Left lung (tissue), 4 donors: ENCODE measurements at regions not wholly inside any gene's neighbourhood (a gene's known extent, or its start where the extent isn't known, plus 50 kb on each side); places are given as distances from the start of the nearest gene placed in this dataset.

Experiments used
- ATAC-seq: fragments of 200-7000 bp; cut with Tn5 transposase; one replicate; pipeline ENCODE4 v1.9.1; 2020; ENCODE audit warnings: moderate library complexity
- DNase-seq, 4 donors: peaks; one replicate each; pipeline ENCODE4 v3.0.0-alpha.2; 2013 to 2020
- H3K27ac ChIP-seq, 2 donors: fragments of 200-600 bp; sonication (generic) in 1 of 2; one replicate each; pipeline versions ENCODE4 v1.5.0 to v1.8.0; 2020 to 2021
- H3K27me3 ChIP-seq, 2 donors: fragments of 200-600 bp; sonication (generic) in 1 of 2; one replicate each; pipeline versions ENCODE4 v1.5.0 to v1.8.0; 2020 to 2021
- H3K36me3 ChIP-seq, 2 donors: fragments of 200-600 bp; sonication (generic) in 1 of 2; one replicate each; pipeline versions ENCODE4 v1.5.0 to v1.8.0; 2020 to 2021
- H3K4me1 ChIP-seq, 2 donors: fragments of 200-600 bp; one replicate each; pipeline ENCODE4 v1.8.0; 2021
- H3K4me3 ChIP-seq, 2 donors: fragments of 200-600 bp; sonication (generic) in 1 of 2; one replicate each; pipeline versions ENCODE4 v1.5.0 to v1.8.0; 2020 to 2021; ENCODE audit warnings: mild to moderate bottlenecking in 1 of 2
- H3K9me3 ChIP-seq, 2 donors: fragments of 200-600 bp; sonication (generic) in 1 of 2; one replicate each; pipeline versions ENCODE4 v1.5.0 to v1.8.0; 2020 to 2021
- intact Hi-C, 2 donors: fragments of 100-400 bp; cut with DNase I; formaldehyde crosslinking; loops; one replicate each; pipeline versions ENCODE4 v1.11.2 to v1.14.2; 2022
- TF ChIP-seq, protein P1 (sequence below), 2 donors: fragments of 200-600 bp; sonication (generic) in 1 of 2; IDR thresholded peaks; one replicate each; pipeline versions ENCODE4 v1.5.0 to v1.8.0; 2021; ENCODE audit warnings: antibody characterized with exemption in 2 of 2
- donor health status: DM: no; HTN: yes; CAD: no.
- donor health status: DM: no; HTN: no; CAD: no.

GRCh38 chr12:94026596-94026995, 121.8 kb upstream of the PLXNC1 start:
- H3K4me3 ChIP-seq: no peak overlapping the region
- no peak overlapping the region for H3K27ac ChIP-seq
- H3K9me3 ChIP-seq: peaks cover 0 to 19% of the 10 kb centered on the region in 2 donors
- DNase-seq: no peak
- H3K27me3 ChIP-seq: no peaks in the 10 kb centered on the region
- no peaks in the 10 kb centered on the region for H3K4me1 ChIP-seq
- H3K36me3 ChIP-seq: no peaks in the 10 kb centered on the region
- intact Hi-C loops: no loop called here
- TF ChIP-seq, protein P1, sequence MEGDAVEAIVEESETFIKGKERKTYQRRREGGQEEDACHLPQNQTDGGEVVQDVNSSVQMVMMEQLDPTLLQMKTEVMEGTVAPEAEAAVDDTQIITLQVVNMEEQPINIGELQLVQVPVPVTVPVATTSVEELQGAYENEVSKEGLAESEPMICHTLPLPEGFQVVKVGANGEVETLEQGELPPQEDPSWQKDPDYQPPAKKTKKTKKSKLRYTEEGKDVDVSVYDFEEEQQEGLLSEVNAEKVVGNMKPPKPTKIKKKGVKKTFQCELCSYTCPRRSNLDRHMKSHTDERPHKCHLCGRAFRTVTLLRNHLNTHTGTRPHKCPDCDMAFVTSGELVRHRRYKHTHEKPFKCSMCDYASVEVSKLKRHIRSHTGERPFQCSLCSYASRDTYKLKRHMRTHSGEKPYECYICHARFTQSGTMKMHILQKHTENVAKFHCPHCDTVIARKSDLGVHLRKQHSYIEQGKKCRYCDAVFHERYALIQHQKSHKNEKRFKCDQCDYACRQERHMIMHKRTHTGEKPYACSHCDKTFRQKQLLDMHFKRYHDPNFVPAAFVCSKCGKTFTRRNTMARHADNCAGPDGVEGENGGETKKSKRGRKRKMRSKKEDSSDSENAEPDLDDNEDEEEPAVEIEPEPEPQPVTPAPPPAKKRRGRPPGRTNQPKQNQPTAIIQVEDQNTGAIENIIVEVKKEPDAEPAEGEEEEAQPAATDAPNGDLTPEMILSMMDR (IDR thresholded peaks at IDR 0.05): no peak
- ATAC-seq: no peak

GRCh38 chr12:94027561-94027960, 120.8 kb upstream of the PLXNC1 start:
- intact Hi-C loops: no loop called here
- ATAC-seq (no peak), DNase-seq (no peak)
- peaks cover 0 to 17% of the 10 kb centered on the region in 2 donors for H3K9me3 ChIP-seq
- H3K27ac ChIP-seq: no peak overlapping the region
- no peak overlapping the region for H3K4me3 ChIP-seq
- H3K27me3 ChIP-seq: no peaks in the 10 kb centered on the region
- no peaks in the 10 kb centered on the region for H3K36me3 ChIP-seq
- no peaks in the 10 kb centered on the region for H3K4me1 ChIP-seq
- TF ChIP-seq, protein P1 (IDR thresholded peaks at IDR 0.05): no peak

- no peaks in the 10 kb centered on the region for H3K36me3 ChIP-seq
- no peak for DNase-seq
- H3K4me3 ChIP-seq: no peak overlapping the region
- H3K9me3 ChIP-seq: peaks cover 0 to 5% of the 10 kb centered on the region in 2 donors
- intact Hi-C loops: no loop called here
- ATAC-seq: no peak
- no peaks in the 10 kb centered on the region for H3K27me3 ChIP-seq
- H3K27ac ChIP-seq: no peak overlapping the region
- H3K4me1 ChIP-seq: no peaks in the 10 kb centered on the region
- TF ChIP-seq, protein P1 (IDR thresholded peaks at IDR 0.05): no peak
Measured at GRCh38 chr12:94031763-94032162, 116.6 kb upstream of the PLXNC1 start.

DNA sequence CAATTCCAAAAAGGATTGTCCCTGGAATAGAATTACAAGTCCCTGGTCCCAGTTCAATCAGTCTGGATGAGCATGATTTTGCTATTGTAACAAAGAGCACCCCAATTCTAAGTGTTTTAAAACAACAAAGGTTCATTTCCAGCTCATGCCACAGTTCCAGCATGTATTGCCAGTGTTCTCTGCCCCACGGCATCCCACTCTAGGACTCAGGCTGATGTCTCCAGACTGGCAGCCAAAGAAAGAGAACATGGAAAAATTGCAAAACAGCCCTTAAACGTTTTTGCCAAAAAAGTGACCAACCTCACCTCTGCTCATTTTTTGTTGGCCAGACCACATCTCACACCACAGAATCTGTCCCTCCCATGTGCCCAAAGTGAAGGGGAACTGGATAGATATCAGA, 116.0 kb upstream of the PLXNC1 start:
- Histone ChIP-seq H3K4me3 (no peak overlapping the region), H3K27ac (no peak overlapping the region), H3K36me3 (no peaks in the 10 kb centered on the region), H3K9me3 (peaks cover 0 to 5% of the 10 kb centered on the region in 2 donors), H3K4me1 (no peaks in the 10 kb centered on the region), H3K27me3 (no peaks in the 10 kb centered on the region)
- intact Hi-C loops: no loop called here
- no peak for ATAC-seq
- no peak for DNase-seq
- TF ChIP-seq, protein P1 (IDR thresholded peaks at IDR 0.05): no peak

DNA sequence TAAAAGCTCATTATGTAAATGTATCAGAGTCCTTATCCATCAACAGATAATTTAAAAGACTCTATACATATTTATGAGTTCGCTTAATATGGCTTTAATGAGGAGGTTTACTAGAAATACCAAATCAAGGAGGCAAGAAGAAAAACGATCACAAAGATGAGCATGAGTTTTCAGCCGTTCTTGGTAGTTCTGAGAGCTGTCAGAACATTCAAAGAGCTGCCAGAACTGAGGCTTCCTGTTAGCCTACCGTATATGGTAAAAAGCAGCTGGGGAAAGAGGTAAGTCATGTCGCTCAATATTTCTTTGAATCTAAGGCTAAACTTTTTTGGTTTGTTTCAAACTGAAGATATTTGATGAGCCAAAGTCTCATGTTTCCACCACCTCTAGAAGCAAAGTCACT, 115.3 kb upstream of the PLXNC1 start:
- ATAC-seq (no peak), DNase-seq (no peak)
- no peaks in the 10 kb centered on the region for H3K4me1 ChIP-seq
- no peak overlapping the region for H3K4me3 ChIP-seq
- H3K36me3 ChIP-seq: no peaks in the 10 kb centered on the region
- H3K27me3 ChIP-seq: no peaks in the 10 kb centered on the region
- peaks cover 0 to 6% of the 10 kb centered on the region in 2 donors for H3K9me3 ChIP-seq
- TF ChIP-seq, protein P1 (IDR thresholded peaks at IDR 0.05): no peak
- intact Hi-C loops: no loop called here
- no peak overlapping the region for H3K27ac ChIP-seq
